ENCODE measurements at regions not wholly inside any gene's neighbourhood (a gene's known extent, or its start where the extent isn't known, plus 50 kb on each side); places are given as distances from the start of the nearest gene placed in this dataset.
"Not testable (repeated sequence)": the region's sequence is repeated elsewhere in the genome, so short reads cannot be mapped to it uniquely, and the experiment has no call there.

- DNase-seq (ENCODE audit: low read depth in 3 of 3), result no peak
Measured at GRCh38 chr2:238502088-238502810, 75.5 kb downstream of the ASB1 start.

GRCh38 chr2:238502956-238503791 is 76.4 kb downstream of the ASB1 start:
- DNase-seq (ENCODE audit: low read depth in 3 of 3), result no peak

- no peak for DNase-seq (ENCODE audit: low read depth in 3 of 3)
Measured at GRCh38 chr2:238504181-238504931, 77.6 kb downstream of the ASB1 start.

GRCh38 chr2:238505119-238505891 is 78.6 kb downstream of the ASB1 start:
- DNase-seq (ENCODE audit: low read depth in 3 of 3), result no peak

- DNase-seq (ENCODE audit: low read depth in 3 of 3), result no peak
Measured at GRCh38 chr2:238505892-238506280, 79.2 kb downstream of the ASB1 start.

GRCh38 chr2:238506371-238507068 is 79.8 kb downstream of the ASB1 start:
- no peak for DNase-seq (ENCODE audit: low read depth in 3 of 3)

- DNase-seq (ENCODE audit: low read depth in 3 of 3), result no peak
Measured at GRCh38 chr2:238507836-238508235, 81.1 kb downstream of the ASB1 start.

GRCh38 chr2:238509151-238509835 is 82.6 kb downstream of the ASB1 start:
- no peak for DNase-seq (ENCODE audit: low read depth in 3 of 3)

- DNase-seq (ENCODE audit: low read depth in 3 of 3), result no peak
Measured at GRCh38 chr2:238509903-238510302, 83.2 kb downstream of the ASB1 start.

GRCh38 chr2:238510911-238511613 is 84.3 kb downstream of the ASB1 start:
- DNase-seq (ENCODE audit: low read depth in 3 of 3), result no peak

- DNase-seq (ENCODE audit: low read depth in 3 of 3), result no peak
Measured at GRCh38 chr2:238511614-238511950, 84.9 kb downstream of the ASB1 start.

- no peak for DNase-seq (ENCODE audit: low read depth in 3 of 3)
Measured at GRCh38 chr2:238512247-238512867, 85.6 kb downstream of the ASB1 start.

GRCh38 chr2:238513346-238513745 is 86.6 kb downstream of the ASB1 start:
- DNase-seq (ENCODE audit: low read depth in 3 of 3), result peak in 1 of 3 experiments; percentile 30

GRCh38 chr2:238514024-238514423 is 87.3 kb downstream of the ASB1 start:
- DNase-seq (ENCODE audit: low read depth in 3 of 3), result not testable (repeated sequence)

- DNase-seq (ENCODE audit: low read depth in 3 of 3), result no peak
Measured at GRCh38 chr2:238515377-238515776, 88.7 kb downstream of the ASB1 start.

- no peak for DNase-seq (ENCODE audit: low read depth in 3 of 3)
Measured at GRCh38 chr2:238517209-238517608, 90.5 kb downstream of the ASB1 start.

GRCh38 chr2:238518172-238518820 is 91.6 kb downstream of the ASB1 start:
- no peak for DNase-seq (ENCODE audit: low read depth in 3 of 3)

- DNase-seq (ENCODE audit: low read depth in 3 of 3), result no peak
Measured at GRCh38 chr2:238518821-238519186, 92.1 kb downstream of the ASB1 start.

GRCh38 chr2:238520359-238520886 is 93.7 kb downstream of the ASB1 start:
- DNase-seq (ENCODE audit: low read depth in 3 of 3), result no peak
